Cardiac muscle cell (in vitro differentiated cells and primary cell): ENCODE measurements at regions not wholly inside any gene's neighbourhood (a gene's known extent, or its start where the extent isn't known, plus 50 kb on each side); places are given as distances from the start of the nearest gene placed in this dataset.
"Not testable (repeated sequence)": the region's sequence is repeated elsewhere in the genome, so short reads cannot be mapped to it uniquely, and the experiment has no call there.

Experiments
- DNase-seq, 2 donors: peaks; one replicate each; pipeline versions ENCODE4 v3.0.0 to v3.0.0-alpha.2; 2010 to 2017; ENCODE audit warnings: low read depth in 1 of 2, low spot score in 1 of 2
- H3K27ac ChIP-seq: fragments of 200-600 bp; sonication (generic); 2 replicates; pipeline ENCODE4 v1.5.1; 2016
- H3K27me3 ChIP-seq: fragments of 200-600 bp; sonication (generic); 2 replicates; pipeline ENCODE4 v1.6.0; 2016; ENCODE audit warnings: control low read depth
- H3K36me3 ChIP-seq: fragments of 200-600 bp; sonication (generic); 2 replicates; pipeline ENCODE4 v1.5.1; 2016; ENCODE audit warnings: control low read depth
- H3K4me1 ChIP-seq: fragments of 200-600 bp; sonication (generic); 2 replicates; pipeline ENCODE4 v1.8.1; 2017; ENCODE audit warnings: low read depth, mild to moderate bottlenecking, mixed run types
- H3K4me3 ChIP-seq: fragments of 200-600 bp; sonication (generic); 2 replicates; pipeline ENCODE4 v1.5.1; 2016; ENCODE audit warnings: mild to moderate bottlenecking
- H3K9me3 ChIP-seq: fragments of 200-600 bp; sonication (generic); 2 replicates; pipeline ENCODE4 v1.5.1; 2017; ENCODE audit warnings: low read depth, mild to moderate bottlenecking, control low read depth
- TF ChIP-seq, protein P1 (sequence below): IDR thresholded peaks from 2 replicates; pipeline ENCODE4 v1.5.1; 2012; ENCODE audit warnings: low read depth, mild to moderate bottlenecking, low read length

DNA sequence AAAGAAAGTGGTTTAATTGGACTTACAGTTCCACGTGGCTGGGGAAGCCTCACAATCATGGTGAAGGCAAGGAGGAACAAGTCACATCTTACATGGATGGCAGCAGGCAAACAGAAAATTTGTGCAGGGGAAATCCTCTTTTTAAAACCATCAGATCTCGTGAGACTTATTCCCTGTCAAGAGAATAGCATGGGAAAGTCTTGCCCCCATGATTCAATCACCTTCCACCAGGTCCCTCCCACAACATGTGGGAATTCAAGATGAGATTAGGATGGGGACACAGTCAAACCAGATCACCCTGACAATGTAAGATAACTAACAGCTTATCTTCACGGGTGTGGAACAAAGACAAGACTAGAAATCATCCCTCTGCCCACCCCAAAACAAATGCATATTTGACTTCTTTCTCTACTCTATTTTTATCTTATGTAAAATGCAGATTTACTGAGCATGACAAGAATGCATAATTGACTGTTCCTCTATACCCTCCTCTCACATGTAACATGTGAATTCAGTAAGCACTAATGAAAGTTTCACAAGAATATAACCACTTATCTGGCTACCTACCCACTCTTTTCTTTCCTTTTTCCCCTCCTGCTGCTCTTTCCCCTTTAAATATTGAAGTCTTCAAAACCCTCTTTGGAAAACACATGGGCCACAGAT is 110.8 kb upstream of the METTL14 start:
- not testable (repeated sequence) for H3K9me3 ChIP-seq, H3K4me3 ChIP-seq, DNase-seq, H3K36me3 ChIP-seq, H3K27ac ChIP-seq, H3K4me1 ChIP-seq, H3K27me3 ChIP-seq

DNA sequence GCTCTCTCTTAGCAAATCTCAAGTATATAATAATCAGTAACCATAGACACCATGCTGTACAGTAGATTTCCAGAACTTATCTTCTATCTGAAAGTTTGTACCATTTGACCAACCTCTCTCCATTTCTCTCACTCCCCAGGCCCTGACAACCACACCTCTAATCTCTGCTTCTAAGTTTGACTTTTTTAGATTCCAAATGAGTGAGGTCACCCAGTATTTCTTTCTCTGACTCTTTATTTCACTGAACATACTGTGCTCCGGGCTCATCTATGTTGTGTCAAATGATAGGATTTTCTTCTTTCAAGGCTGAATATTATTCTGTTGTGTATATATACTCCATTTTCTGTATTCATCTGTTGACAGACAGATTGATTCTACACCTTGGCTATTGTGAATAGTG is 110.1 kb upstream of the METTL14 start:
- not testable (repeated sequence) for H3K4me1 ChIP-seq, H3K27ac ChIP-seq, H3K27me3 ChIP-seq, DNase-seq, H3K4me3 ChIP-seq, H3K36me3 ChIP-seq, H3K9me3 ChIP-seq

DNA sequence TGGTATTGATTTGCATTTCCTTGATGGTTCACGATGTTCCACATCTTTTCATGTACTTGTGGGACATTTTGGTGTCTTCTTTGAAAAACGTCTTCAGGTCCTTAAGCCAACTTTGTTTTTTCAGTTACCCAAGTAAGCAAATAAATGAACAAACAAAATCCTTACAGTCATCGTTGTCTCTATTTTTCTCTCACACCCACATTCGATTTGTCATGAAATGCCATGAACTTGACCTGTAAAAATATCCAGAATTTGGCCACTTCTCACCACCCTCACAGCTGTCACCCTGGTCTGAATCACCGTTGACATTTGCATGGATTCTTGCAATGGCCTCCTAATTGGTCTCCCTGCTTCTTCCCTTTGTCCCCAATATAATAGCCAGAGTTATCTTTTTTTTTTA is 109.5 kb upstream of the METTL14 start:
- H3K4me1 ChIP-seq, H3K27ac ChIP-seq: not testable (repeated sequence)

DNA sequence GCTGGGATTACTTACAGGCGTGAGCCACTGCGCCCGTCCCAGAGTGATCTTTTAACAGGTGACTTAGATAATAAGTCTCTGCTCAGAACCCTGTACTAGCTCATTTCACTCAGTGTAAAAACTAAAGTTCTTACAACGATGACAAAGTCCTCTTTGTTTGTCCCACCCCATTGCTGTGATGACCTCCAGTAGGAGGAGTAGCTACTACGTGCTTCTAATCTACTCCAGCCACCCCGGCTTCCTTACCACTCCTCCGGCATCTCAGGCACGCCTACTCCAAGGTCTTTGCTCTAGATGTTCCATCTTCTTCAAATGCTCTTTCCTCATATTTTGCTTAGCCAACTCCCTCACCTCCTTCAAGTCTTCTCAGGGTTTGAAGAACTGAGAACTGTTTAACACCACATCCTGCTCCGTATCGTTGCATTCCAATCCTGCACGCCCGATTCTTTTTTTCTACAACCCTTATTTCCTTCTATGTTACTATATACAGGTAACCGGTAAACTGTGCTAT is 108.4 kb upstream of the METTL14 start:
- DNase-seq, H3K27me3 ChIP-seq, H3K9me3 ChIP-seq, H3K4me3 ChIP-seq, H3K4me1 ChIP-seq, H3K27ac ChIP-seq, H3K36me3 ChIP-seq: not testable (repeated sequence)

More for the DNA sequence above, 109.5 kb upstream of the METTL14 start:
- not testable (repeated sequence) for DNase-seq, H3K4me3 ChIP-seq, H3K27me3 ChIP-seq, H3K9me3 ChIP-seq, H3K36me3 ChIP-seq

DNA sequence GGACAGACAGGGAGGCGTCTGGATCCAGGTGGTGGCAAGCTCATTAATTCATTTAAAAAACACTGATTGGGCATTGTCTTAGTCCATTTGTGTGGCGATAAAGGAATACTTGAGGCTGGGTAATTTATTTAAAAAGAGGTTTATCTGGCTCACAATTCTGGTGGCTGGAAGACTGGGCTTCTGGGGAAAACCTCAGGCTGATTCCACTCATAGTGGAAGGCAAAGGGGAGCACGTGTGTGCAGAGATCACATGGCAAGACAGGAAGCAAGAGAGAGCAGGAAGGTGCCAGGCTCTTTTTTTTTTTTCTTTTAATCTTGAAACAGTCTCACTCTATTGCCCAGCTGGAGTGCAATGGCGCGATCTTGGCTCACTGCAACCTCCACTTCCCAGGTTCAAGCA is 100.2 kb upstream of the METTL14 start:
- H3K4me3 ChIP-seq = no peak overlapping the region
- TF ChIP-seq, protein P1, sequence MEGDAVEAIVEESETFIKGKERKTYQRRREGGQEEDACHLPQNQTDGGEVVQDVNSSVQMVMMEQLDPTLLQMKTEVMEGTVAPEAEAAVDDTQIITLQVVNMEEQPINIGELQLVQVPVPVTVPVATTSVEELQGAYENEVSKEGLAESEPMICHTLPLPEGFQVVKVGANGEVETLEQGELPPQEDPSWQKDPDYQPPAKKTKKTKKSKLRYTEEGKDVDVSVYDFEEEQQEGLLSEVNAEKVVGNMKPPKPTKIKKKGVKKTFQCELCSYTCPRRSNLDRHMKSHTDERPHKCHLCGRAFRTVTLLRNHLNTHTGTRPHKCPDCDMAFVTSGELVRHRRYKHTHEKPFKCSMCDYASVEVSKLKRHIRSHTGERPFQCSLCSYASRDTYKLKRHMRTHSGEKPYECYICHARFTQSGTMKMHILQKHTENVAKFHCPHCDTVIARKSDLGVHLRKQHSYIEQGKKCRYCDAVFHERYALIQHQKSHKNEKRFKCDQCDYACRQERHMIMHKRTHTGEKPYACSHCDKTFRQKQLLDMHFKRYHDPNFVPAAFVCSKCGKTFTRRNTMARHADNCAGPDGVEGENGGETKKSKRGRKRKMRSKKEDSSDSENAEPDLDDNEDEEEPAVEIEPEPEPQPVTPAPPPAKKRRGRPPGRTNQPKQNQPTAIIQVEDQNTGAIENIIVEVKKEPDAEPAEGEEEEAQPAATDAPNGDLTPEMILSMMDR = no peak
- no peaks in the 10 kb centered on the region for H3K9me3 ChIP-seq
- H3K27ac ChIP-seq = no peak overlapping the region
- no peaks in the 10 kb centered on the region for H3K36me3 ChIP-seq
- no peaks in the 10 kb centered on the region for H3K27me3 ChIP-seq
- DNase-seq = no peak
- no peaks in the 10 kb centered on the region for H3K4me1 ChIP-seq

DNA sequence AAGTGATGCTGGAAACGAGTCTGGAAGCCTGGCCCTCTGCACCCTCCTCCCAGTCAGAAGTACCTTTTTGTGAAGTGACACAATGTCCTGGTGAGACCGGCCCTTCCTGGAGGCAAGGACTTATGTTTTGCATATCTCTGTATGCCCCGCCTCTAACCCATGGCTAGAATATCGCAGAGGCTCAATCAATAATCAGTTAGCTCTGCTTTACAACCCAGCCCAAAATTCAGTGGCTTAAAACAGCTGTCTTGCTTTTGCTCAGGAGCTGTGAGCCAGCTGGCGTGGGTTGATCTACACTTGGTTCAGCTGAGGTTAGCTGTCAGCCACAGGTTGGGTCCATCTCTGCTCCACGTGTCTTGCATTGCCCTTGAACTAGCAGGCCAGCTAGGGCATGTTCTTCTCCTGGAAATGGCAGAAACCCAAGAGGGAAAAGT is 98.8 kb upstream of the METTL14 start:
- Histone ChIP-seq H3K27ac (no peak overlapping the region), H3K36me3 (no peaks in the 10 kb centered on the region), H3K9me3 (no peaks in the 10 kb centered on the region), H3K4me1 (no peaks in the 10 kb centered on the region), H3K4me3 (no peak overlapping the region), H3K27me3 (no peaks in the 10 kb centered on the region)
- no peak for DNase-seq
- TF ChIP-seq, protein P1 = no peak

DNA sequence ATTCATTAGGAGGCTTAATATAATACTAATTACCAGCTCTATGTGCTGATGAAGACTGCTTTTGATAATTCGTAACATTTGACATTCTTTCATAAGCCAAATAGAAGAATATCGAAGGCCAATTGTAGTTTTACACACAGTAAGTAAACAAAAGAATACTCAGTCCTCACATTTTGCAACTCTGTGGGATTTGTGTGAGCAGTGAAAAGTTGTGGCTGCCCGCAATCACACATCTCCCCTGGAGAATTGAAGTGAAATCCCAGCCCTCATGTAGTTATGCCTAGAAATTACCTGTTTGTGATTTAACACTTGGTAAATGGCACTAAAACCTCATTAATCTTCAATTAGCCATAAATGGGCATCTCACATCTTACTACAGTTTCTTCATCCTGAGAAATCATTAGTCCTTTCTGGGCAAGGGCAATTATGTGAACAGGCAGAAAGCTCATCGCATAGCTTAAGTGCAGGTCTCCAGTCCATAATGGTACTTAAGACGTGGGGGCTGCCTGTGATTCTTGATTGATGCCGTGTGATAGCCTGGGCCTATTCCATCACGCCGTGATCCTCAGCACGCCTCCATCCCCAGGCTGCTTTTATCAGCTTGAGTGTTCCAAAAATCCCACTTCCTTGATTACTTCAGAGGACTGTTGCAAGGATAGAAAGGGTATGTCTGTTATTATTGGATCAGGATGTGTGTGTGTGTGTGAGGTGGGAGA is 97.9 kb upstream of the METTL14 start:
- Histone ChIP-seq H3K4me1 (no peaks in the 10 kb centered on the region), H3K27me3 (no peaks in the 10 kb centered on the region), H3K27ac (no peak overlapping the region), H3K36me3 (no peaks in the 10 kb centered on the region), H3K4me3 (no peak overlapping the region), H3K9me3 (no peaks in the 10 kb centered on the region)
- TF ChIP-seq, protein P1 = no peak
- DNase-seq = no peak
